Right renal cortex interstitium (tissue), 3 donors: ENCODE measurements at regions not wholly inside any gene's neighbourhood (a gene's known extent, or its start where the extent isn't known, plus 50 kb on each side); places are given as distances from the start of the nearest gene placed in this dataset.
"Not testable (repeated sequence)": the region's sequence is repeated elsewhere in the genome, so short reads cannot be mapped to it uniquely, and the experiment has no call there.

Experiments
- DNase-seq, 3 donors: peaks; one replicate each; pipeline ENCODE4 v3.0.0-alpha.2; 2013; ENCODE audit warnings: low read depth in 3 of 3, low spot score in 2 of 3

- DNase-seq: no peak
Observed at GRCh38 chr11:69218946-69219720, 63.4 kb downstream of the SMIM38 start.

GRCh38 chr11:69219991-69220390 lies 64.3 kb downstream of the SMIM38 start:
- no peak for DNase-seq

DNA sequence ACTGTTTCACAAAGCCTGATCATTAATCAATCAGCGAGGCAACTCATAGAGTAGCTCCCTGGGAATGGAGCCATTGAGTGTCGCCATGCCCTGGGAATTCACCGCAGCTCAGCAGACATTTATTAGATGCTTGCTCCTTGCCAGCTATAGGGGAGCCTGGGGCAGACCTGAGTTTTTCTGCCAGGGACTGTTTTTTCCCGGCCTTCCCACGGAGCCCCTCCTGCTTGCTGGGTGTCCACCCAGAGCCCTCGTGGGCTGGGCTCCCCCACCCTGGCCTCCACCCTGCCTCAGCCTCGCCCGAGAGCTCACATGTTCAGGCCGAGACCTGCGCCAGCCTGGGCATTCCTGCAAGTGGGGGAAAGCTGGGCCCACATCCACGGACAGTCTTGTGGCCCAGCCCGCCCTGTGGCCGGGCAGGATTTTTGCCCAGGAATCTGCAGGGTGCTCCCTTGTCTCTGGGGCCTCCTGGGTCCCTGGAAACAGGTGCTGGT lies 64.9 kb downstream of the SMIM38 start:
- DNase-seq: no peak

- no peak for DNase-seq
Observed at GRCh38 chr11:69221086-69221485, 65.4 kb downstream of the SMIM38 start.

DNA sequence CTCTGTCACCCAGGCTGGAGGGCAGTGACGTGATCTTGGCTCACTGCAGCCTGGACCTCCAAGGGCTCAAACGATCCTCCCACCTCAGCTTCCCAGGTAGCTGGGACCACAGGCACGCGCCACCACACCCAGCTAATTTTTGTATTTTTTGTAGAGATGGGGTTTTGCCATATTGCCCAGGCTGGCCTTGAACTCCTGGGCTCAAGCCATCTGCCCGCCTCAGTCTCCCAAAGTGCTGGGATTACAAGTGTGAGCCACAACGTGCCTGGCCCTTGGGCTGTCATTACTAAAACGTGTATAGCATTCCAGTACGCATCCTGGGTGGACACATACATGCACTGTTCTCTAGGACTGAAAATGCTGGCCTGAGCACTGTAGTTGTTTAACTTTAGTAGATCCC lies 65.9 kb downstream of the SMIM38 start:
- not testable (repeated sequence) for DNase-seq

- no peak for DNase-seq
Observed at GRCh38 chr11:69227271-69227670, 66.7 kb upstream of the MYEOV start.

DNA sequence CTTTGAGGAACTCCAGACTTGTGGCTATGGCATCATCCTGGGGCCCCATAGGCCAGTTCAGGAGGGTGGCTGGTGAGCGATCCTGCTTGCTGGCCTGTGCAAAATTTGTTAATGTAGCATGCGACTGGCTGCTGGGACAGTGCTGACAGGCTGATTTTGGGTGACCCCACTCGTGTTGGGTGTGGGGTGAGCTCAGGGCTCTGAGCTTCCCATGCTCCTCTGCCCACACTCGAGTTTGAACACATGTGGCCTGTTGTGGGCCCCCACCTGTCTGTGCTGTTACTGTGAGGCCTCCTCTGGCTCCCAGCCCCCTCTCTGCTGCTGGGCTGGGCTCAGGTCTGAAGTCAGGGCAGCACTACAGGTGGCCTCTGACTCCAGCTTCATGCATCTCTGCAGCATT lies 64.4 kb upstream of the MYEOV start:
- no peak for DNase-seq

GRCh38 chr11:69230856-69231425 lies 63.0 kb upstream of the MYEOV start:
- no peak for DNase-seq

GRCh38 chr11:69231466-69232018 lies 62.4 kb upstream of the MYEOV start:
- DNase-seq: no peak

- DNase-seq: no peak
Observed at GRCh38 chr11:69232821-69233743, 60.9 kb upstream of the MYEOV start.

DNA sequence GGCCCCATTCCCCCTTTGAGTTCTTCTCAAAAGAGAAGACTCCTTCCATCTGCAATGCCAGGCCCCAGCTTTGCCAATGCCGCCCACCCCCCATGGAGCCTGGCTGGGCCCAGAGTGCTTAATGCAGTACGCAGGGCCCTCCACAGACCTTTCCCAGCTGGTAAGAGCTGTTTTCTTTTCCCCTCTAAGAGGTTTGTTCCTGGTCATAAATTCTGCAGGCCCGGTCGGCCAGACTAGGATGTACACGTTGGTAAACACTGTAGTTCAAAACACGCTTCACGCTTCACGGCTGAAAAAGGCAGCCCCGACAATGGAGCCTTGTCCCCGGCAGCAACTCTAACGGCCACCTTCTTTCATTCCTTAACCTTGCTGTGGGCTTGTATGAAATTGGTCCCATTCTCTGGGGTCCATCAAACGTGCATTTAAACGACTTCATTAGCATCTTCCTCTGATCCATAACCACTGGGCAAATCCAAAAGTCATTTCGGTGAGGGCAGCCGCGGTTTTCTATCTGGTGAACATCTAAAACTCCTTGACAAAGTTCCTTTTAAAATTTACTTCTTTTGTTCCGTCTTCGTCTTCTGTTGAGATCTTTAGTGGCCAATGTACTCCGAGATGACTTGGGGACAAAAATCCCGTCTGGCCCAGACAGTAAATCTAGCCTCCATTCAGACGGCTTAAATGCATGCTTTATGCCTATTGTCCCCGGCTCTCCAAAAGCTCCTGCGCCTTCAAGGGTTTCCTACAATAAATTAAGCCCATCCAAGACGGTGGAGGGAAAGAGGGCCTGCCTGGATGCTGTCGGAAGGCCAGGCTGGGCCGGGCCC lies 60.0 kb upstream of the MYEOV start:
- DNase-seq: peak in 1 of 3 donors; percentile 50

- no peak for DNase-seq
Observed at GRCh38 chr11:69234740-69235710, 58.9 kb upstream of the MYEOV start.

DNA sequence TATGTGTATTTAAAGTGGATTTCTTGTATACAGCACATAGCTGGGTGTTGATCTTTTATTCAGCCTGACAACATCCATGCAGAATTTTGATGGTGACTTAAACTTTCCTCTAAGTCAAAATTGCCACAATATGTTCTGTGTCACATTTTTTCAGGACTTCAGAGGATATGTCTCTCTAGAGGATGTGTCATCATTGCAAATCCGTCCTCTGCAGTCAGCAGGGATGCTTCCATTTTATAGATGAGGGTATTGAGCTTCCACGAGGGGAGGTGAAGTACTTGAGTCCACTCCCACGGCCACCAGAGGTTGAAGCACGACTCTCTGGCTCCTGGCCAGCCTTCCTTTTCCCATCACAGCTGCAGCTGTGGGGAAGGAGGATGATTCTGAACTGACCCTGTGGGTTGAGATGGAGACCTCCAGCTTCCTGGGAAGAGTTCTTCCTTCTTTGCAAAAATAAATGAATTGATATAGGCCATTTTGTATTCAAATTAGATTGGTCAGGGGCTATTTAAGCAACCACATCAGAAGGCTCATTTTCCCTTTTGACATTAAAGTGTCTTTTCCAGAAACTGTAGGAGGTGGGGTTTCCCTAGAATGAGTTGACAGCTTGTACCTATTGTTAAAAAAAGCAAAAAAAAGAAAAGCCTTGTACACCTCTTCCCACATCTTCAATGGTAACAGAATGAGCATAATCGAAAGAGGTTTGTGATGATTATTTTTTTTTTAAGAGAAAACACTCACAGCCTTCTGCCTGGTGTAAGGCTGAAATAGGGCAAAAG lies 55.2 kb upstream of the MYEOV start:
- DNase-seq: no peak

DNA sequence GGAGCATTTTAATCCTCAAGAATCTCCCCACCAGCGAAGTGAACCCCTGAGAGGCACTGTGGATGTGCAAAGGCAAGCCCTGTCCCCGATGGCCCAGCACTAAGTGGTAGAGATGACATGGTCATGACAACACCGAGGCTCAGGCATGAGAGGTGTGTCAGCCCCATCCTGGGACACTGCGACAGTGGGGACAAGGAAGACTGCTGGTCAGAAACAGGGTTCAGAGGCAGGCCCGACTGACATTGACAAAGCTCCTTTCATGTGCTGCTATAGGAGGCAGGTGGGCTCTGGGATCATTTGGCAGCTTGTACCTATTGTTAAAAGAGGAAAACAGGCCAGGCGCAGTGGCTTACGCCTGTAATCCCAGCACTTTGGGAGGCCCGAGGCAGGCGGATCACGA lies 54.3 kb upstream of the MYEOV start:
- no peak for DNase-seq

DNA sequence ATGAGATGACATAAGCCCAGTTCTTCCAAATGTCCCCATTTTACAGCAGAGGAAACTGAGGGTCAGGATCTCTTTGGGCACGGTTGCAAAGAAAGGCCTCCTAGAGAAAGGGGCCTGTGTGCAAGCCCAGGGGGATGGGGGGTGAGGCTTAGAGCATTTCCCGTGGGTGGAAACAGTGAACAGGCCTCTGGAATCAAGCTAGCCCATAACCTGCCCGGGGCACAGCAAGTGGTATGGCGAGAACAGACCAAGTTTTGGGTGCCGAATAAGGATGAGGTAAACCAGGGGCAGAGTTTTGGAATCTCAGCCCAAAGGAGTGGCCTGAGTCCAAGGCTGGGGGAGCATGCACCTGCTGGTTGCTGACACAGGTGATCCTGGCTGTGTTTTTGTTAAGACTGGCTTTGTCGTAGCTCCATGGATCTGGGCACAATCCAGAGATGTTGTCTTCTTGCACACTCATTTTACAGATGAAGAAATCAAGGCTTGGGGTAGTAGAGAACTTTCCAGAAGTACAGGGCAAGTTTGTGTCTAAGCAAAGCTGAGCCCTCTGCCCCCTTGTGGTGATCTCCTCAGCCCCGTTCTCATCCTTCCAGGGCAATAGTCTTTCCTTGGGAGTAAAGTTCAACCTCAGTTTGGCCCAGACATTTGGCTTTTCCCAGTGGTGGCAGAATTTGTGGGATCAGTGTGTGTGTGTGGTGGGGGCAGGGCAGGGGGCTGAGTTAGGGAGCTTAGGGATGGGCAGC lies 53.5 kb upstream of the MYEOV start:
- no peak for DNase-seq

DNA sequence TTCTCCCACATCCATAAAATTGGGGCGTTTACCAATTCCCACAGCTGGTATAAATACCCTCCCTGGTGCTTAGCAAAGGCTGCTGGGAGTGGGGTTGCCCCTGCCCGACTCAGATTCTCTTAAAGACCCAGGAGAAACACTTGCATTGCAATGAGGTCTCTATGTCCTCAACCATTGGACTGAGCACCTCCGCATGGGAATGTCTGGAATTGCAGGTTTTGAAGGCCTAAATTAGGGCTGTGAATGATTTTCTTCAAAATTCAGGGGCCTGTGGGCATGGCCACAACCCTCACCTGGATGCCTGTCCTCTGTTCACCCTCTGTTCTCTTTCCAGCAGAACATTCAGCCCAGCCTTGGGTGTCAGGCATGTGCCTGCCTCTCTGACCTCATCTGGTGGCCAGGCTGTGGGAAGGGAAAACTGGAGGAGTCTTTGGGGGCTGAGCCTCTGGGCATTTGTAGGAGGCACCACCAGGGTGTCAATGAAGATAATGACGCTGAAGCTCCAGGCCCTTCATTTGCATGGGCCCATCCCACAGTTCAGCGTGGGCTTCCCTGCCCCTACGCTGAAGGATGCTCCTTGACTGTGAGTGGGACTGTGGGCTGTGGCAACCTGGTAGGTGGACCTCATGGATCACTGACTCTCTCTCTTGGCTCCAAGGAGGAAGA lies 52.7 kb upstream of the MYEOV start:
- DNase-seq: no peak

DNA sequence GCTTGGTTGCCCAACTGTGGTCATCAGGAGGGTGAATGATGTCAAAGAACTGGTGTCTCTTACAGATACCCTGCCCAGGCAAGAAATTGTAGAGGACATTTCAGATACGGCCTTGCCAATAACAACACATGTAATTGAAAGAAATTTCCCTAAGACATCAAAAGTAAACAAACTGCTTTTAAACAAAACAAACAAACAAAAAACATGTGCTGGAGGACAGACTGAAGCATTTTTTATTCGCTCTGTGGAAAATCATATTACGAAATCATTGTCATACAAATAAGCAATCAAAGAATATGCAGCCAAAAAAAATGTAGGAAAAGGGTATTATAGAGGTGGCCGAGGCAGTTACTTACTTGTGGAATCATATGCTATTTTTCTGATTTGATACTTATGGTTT lies 52.1 kb upstream of the MYEOV start:
- no peak for DNase-seq
